Loucy (cell line): ENCODE measurements at regions not wholly inside any gene's neighbourhood (a gene's known extent, or its start where the extent isn't known, plus 50 kb on each side); places are given as distances from the start of the nearest gene placed in this dataset.

ENCODE experiments used
- H2AFZ ChIP-seq: fragments of 200-600 bp; sonication (generic); 2 replicates; pipeline ENCODE4 v1.6.0; 2016; ENCODE audit warnings: antibody characterized with exemption, mild to moderate bottlenecking, low read length, moderate library complexity
- H3F3A ChIP-seq: fragments of 200-600 bp; 2 replicates; pipeline ENCODE4 v1.6.0; 2016; ENCODE audit warnings: antibody characterized with exemption, low read depth, mild to moderate bottlenecking
- H3K27me3 ChIP-seq: fragments of 200-600 bp; sonication (generic); 2 replicates; pipeline ENCODE4 v1.6.1; 2014; ENCODE audit warnings: low read length, mild to moderate bottlenecking; ENCODE audit not compliant: insufficient read depth, poor library complexity, severe bottlenecking
- H3K36me3 ChIP-seq: fragments of 200-600 bp; sonication (generic); 2 replicates; pipeline ENCODE4 v1.6.1; 2016; ENCODE audit warnings: low read length; ENCODE audit not compliant: insufficient read depth
- H3K4me1 ChIP-seq: fragments of 200-600 bp; sonication (generic); 2 replicates; pipeline ENCODE4 v1.5.1; 2014; ENCODE audit warnings: low read length, mild to moderate bottlenecking; ENCODE audit not compliant: insufficient read depth, poor library complexity, severe bottlenecking
- H3K4me2 ChIP-seq: fragments of 200-600 bp; sonication (generic); 2 replicates; pipeline ENCODE4 v1.6.0; 2014; ENCODE audit warnings: antibody characterized with exemption, low read length, low read depth, mild to moderate bottlenecking; ENCODE audit not compliant: poor library complexity, severe bottlenecking
- H3K4me3 ChIP-seq: fragments of 200-600 bp; sonication (generic); 2 replicates; pipeline ENCODE4 v1.5.1; 2014; ENCODE audit warnings: low read length, mild to moderate bottlenecking, mixed read lengths; ENCODE audit not compliant: poor library complexity, severe bottlenecking
- H3K79me2 ChIP-seq: fragments of 200-600 bp; sonication (generic); 2 replicates; pipeline ENCODE4 v1.6.1; 2014; ENCODE audit warnings: low read length; ENCODE audit not compliant: insufficient read depth
- H3K9ac ChIP-seq: fragments of 200-600 bp; sonication (generic); 2 replicates; pipeline ENCODE4 v1.6.0; 2014; ENCODE audit warnings: mild to moderate bottlenecking, low read depth, low read length, moderate library complexity; ENCODE audit not compliant: poor library complexity, severe bottlenecking
- H3K9me2 ChIP-seq: fragments of 200-600 bp; sonication (generic); replicated peaks from 2 replicates; pipeline ENCODE4 v1.6.1; 2016; ENCODE audit warnings: low read depth, low read length, mixed read lengths
- H3K9me3 ChIP-seq: fragments of 200-600 bp; sonication (generic); 2 replicates; pipeline ENCODE4 v1.6.1; 2014; ENCODE audit warnings: mild to moderate bottlenecking, antibody characterized with exemption, low read length, low read depth; ENCODE audit not compliant: insufficient read depth
- H4K20me1 ChIP-seq: fragments of 200-600 bp; sonication (generic); 2 replicates; pipeline ENCODE4 v1.6.0; 2014; ENCODE audit warnings: antibody characterized with exemption, low read length, mild to moderate bottlenecking; ENCODE audit not compliant: insufficient read depth, poor library complexity, severe bottlenecking
- CTCF ChIP-seq: fragments of 200-600 bp; sonication (generic); conservative IDR thresholded peaks from 2 replicates; pipeline ENCODE4 v1.5.1; 2014; ENCODE audit warnings: mild to moderate bottlenecking, antibody characterized with exemption, low read length
- EZH2phosphoT487 ChIP-seq: fragments of 200-600 bp; IDR thresholded peaks from 2 replicates; pipeline ENCODE4 v1.6.1; 2018; ENCODE audit warnings: antibody characterized with exemption, mild to moderate bottlenecking, moderate library complexity, borderline replicate concordance

GRCh38 chr6:104256646-104257045, 603.1 kb downstream of the HACE1 start:
- H3K27me3 ChIP-seq: no peaks in the 10 kb centered on the region

GRCh38 chr6:104253236-104253635, 606.5 kb downstream of the HACE1 start:
- Histone ChIP-seq H3F3A (no peaks in the 10 kb centered on the region), H3K9me2 (no peaks in the 10 kb centered on the region), H3K9ac (no peak overlapping the region), H2AFZ (no peak overlapping the region), H3K9me3 (no peaks in the 10 kb centered on the region), H4K20me1 (no peaks in the 10 kb centered on the region), H3K36me3 (no peaks in the 10 kb centered on the region), H3K27me3 (no peaks in the 10 kb centered on the region), H3K4me2 (no peak overlapping the region), H3K79me2 (no peaks in the 10 kb centered on the region), H3K4me1 (no peaks in the 10 kb centered on the region), H3K4me3 (no peak overlapping the region)
- TF ChIP-seq EZH2phosphoT487: no peak
- TF ChIP-seq CTCF: no peak

More at GRCh38 chr6:104256646-104257045, 603.1 kb downstream of the HACE1 start:
- no peaks in the 10 kb centered on the region for H3K9me3 ChIP-seq
- H3K4me3 ChIP-seq: no peak overlapping the region
- no peak overlapping the region for H2AFZ ChIP-seq
- no peaks in the 10 kb centered on the region for H3K36me3 ChIP-seq
- no peaks in the 10 kb centered on the region for H3K4me1 ChIP-seq
- TF ChIP-seq CTCF: no peak
- no peak for TF ChIP-seq EZH2phosphoT487
- H3K79me2 ChIP-seq: no peaks in the 10 kb centered on the region
- no peaks in the 10 kb centered on the region for H3K9me2 ChIP-seq
- H3K4me2 ChIP-seq: no peak overlapping the region
- H4K20me1 ChIP-seq: no peaks in the 10 kb centered on the region
- no peak overlapping the region for H3K9ac ChIP-seq
- H3F3A ChIP-seq: no peaks in the 10 kb centered on the region

GRCh38 chr6:104252276-104252675, 607.4 kb downstream of the HACE1 start:
- TF ChIP-seq CTCF (no peak), EZH2phosphoT487 (no peak)
- Histone ChIP-seq H3K27me3 (no peaks in the 10 kb centered on the region), H3K4me3 (no peak overlapping the region), H3K79me2 (no peaks in the 10 kb centered on the region), H3K4me2 (no peak overlapping the region), H3K4me1 (no peaks in the 10 kb centered on the region), H3K9ac (no peak overlapping the region), H4K20me1 (no peaks in the 10 kb centered on the region), H3K9me2 (no peaks in the 10 kb centered on the region), H3K36me3 (no peaks in the 10 kb centered on the region), H3F3A (no peaks in the 10 kb centered on the region), H2AFZ (no peak overlapping the region), H3K9me3 (no peaks in the 10 kb centered on the region)
